KG1 (cell line): ENCODE measurements at regions not wholly inside any gene's neighbourhood (a gene's known extent, or its start where the extent isn't known, plus 50 kb on each side); places are given as distances from the start of the nearest gene placed in this dataset.

Experiments
- DNase-seq: peaks from one replicate; lab custom pipeline; 2025; lab: John Stamatoyannopoulos, UW

DNA sequence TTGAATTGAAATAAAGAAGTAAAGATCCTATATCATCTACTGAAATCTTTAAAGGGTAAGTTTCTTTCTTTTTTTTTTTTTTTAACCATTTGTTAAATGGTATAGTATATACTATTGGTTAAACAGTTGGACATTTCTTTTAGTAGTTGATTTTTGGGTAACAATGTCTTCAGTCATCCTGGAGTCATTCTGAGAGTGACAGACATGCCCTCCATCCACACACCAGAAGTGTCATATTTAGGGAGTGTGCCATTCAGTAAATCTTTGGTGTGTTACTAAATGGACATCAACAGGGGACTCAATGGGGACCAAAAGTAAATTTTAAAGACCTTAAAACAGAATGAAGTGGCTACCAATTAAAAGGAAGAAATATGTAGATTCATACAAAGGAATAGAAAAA is 50.8 kb upstream of the SLC39A10 start:
- DNase-seq = no peak

DNA sequence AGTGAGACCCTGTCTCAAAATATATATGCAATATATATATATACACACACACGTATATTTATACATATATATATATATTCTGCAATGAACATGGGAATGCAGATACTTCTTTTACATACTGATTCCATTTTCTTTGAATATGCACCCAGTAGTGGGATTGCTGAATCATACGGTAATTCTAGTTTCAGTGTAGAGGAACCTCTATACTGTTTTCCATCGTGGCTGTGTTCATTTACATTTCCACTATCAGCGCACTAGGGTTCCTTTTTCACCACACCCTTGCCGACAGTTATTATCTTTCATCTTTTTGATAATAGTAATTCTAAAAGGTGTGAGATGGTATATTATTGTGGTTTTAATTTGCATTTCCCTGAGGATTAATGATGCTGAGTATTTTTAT is 52.3 kb upstream of the SLC39A10 start:
- no peak for DNase-seq

DNA sequence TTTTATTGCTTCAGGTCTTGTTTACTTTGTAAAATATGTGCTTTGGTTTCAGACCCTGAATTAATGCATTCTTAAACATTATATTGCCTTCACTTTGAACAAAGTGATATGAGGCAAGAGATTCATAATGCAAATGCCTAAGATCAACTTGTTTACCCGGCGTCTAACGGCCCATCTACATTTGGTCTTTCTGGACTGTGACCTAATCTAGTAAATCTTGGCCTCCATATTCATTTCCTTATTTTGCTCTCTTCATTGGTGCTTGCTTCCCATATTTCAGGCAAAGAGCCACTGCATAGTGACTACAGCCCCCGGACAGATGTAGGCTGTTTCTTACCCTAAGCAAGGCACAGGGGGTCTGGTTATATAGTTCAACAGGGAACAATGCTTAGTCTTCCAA is 53.0 kb upstream of the SLC39A10 start:
- DNase-seq = no peak

DNA sequence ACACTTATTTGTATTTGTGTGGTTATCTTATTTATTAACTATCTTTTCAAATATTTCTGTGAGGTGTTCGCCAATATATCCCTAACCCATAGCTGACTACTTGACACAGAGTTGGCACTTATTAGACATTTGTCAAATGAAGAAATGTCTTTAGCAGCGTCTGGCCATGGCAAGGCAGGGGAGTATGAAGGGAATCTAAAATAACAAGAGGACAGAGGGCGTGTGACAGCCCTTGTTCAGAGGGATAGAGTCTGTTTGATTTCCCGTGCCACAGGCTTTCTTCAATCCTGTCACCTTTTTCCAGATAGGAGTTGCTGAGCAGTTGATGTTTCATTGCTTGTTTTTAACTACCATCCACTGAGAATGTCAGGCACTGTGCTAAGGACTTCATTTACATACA is 53.6 kb upstream of the SLC39A10 start:
- DNase-seq = no peak

DNA sequence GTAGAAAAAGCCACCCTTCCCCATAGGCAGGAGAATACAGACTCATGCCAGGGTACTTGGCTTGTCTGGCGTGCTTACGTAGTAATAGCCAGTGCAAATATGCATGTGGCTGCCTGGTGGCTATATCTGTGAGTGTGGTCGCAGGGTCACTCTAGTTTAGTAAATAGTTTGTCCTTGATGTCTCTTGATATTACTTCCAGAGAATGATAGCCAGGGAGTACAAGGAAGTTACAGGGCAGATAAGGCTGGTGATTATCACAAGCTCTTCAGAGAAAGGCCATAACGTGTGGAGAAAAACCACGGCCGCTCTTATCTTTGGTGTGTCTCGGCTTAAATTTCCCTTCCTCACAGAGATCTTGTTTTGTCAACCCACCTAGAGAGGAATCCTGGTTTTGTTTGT is 54.3 kb upstream of the SLC39A10 start:
- DNase-seq = no peak

DNA sequence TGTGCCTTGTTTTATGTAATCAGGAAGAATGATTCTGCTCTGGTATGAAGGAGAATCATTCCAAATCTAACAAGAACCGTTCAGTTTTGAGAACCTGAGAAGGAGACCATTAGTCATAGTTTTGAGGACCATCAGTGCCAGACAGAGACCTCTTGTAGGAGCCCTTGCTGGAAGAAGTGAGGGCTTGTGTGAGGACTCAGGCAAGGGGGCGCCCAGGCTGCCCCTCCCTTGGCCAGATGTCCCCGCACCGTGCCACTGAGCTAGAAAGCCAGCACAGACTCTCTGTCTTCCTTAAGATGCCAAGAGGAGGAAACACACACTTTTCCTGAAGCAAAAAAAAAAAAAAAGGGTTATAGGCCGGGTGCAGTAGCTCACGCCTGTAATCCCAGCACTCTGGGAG is 55.7 kb upstream of the SLC39A10 start:
- no peak for DNase-seq

DNA sequence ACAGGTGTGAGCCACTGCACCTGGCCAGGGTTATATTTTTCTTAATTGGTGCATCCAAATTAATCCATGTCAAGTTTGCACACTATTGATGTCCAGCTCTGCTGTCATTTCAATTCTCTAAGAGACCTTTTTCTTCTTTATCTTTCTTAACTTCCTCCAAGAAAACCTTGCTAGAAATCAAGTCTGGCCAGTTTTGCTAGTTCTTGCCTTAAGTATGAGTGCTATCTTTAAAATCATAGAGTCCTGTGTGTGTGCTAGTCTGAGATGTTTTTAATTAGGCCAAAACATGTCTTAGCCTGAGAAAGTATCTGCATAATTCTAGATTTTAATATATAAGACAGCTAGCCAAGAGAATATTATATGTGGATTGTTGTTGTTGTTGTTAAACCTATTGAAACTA is 56.2 kb upstream of the SLC39A10 start:
- no peak for DNase-seq

DNA sequence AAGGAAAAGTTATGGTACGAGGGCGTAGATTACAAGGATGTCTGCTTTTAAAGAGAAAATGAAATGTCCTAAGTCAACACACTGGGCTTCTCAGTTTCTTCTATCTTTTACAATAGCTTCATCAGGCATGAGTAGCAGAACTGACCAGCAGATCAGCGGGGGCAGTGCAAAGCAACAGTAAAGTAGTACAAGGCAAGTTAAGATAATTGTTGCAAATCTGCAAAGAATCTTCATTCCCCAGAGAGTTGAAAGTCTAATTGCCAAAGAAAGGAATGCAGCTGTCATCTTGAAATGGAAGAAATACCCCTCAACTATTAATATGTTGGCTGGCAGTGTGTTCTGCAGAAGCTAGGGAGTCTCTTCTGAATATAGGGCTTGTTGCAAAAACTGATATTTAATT is 60.2 kb upstream of the SLC39A10 start:
- no peak for DNase-seq

DNA sequence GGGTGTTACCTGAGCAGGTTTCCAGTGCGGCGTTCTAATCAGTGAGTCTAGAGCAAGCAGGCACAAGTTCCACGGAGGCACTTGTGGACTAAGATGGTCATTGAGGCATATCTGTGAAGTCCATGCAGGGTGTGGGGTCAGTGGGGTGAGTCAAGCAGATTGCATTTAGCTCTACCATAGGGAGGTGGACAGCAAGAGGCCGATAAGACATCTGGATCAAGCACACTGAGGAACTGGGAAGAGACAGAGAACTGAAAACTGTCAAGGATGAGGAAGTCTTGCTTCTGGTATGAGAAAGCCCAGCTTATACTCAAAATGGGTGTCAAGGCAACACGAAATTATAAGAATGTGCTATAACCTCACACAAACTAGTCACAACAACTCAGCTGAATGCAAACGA is 61.2 kb upstream of the SLC39A10 start:
- no peak for DNase-seq

DNA sequence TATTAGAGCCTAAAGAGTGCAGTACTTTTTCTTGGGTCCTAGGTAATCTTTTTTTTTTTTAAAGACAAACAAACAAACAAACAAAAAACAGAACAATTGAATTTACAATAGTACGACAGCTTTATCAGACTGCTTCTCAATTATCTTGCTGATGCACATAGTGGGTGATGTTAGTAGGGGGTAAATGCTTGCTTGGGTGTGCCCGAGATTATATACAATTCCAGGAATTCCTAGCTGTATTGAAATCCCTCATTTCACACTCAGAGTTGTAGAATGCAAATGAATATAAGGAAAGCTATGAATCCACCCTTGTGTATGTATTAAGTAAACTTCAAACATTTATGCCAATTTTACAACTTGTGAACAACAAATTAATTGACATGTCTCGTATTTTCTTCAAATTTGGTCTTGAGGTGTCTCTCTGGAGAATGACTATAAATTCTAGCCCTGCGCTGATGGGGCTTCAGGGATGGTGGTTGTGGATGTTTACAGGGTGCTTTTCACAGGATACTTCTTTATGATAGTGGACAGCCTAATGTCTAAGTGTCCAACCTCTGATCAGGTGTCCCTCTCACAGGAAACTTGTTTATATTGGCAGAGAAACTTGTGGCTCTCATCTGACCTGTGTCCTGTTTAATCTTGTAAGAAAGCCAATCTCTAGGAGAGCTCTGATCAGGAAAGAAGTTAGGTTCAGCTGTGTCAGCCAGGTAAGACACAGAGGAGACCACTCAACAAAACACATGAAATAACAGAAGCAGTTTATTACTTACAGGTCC is 61.9 kb upstream of the SLC39A10 start:
- DNase-seq = no peak

DNA sequence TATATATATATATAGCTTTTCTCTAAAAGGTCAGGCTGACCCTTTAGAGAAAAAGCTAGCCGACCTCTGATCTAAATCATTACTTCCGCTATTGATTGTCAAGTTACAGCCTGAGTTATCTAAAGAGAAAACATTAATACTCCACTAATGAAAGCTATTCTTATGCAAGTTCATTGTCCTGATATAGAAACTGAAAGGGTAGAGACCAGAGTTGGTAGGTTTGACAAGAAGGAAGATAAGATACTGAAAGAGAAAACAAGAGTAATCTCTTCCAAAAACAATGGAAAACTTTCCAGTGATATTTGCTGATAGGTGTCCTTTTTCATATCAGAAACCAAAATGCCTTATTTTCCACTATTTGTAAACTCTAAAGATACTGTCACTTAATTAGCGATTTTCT is 62.8 kb upstream of the SLC39A10 start:
- no peak for DNase-seq

DNA sequence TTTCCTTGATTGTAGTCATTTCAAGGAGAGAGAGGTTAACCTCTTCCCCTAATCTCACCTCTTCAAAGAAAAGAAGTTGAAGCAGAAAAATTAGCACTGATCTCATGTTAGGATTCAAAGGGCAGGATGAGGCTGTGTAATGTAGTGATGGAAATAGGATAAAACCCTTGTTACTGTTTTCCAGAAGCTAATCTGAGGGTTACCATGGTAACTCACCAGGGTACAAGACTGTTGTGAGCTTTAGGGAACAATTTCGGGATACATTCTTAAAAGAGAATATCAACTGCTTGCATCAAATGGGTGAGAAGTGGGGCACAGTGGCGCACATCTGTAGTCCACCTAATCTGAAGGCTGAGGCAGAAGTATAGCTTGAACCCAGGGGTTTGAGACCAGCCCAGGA is 64.9 kb upstream of the SLC39A10 start:
- DNase-seq = no peak

DNA sequence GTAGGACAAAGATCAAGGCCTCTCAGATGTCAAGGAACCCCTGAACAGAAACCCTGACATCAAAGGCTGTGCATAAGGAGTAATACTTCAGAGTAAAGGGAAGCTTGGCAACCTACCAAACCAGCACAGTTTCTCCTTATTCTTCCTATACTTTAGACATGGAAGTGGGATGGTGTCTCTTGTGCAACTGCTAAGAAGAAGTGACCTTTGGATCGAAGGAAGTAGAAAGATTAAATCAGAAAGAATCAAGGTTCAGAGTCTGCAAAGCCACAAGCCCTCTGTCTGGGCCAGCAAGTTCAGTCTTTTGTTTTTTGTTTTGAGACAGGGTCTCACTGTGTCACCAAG is 66.2 kb upstream of the SLC39A10 start:
- no peak for DNase-seq

DNA sequence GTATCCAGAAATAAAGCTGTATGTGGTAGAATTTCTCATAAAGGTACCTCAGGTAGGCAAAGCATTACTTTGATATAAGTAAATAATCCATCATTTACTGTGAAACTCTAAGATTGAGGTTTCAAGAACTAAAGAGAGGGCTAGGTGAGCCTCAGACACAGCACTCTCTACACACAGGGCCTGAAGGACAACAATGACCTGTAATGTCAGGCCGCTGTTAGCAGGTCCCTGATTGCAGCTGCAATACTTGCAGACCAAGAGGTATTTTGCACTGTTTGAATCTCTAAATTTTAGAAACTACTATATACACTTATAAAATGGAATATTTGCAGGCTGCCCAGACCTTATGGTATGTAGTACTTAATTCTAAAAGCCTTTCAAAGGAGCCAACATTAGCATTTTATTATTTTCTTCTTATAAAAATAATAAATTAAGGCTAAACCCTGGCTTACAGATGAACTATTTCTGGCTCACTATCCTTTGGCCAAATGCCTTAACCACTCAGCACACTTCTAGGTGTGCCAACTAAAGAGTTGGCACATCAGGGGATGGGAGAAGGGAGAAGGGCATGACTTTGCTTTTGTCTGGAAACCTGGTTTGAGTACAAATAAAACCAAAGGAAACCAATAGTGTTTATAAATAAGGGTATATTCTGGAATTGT is 66.7 kb upstream of the SLC39A10 start:
- no peak for DNase-seq

DNA sequence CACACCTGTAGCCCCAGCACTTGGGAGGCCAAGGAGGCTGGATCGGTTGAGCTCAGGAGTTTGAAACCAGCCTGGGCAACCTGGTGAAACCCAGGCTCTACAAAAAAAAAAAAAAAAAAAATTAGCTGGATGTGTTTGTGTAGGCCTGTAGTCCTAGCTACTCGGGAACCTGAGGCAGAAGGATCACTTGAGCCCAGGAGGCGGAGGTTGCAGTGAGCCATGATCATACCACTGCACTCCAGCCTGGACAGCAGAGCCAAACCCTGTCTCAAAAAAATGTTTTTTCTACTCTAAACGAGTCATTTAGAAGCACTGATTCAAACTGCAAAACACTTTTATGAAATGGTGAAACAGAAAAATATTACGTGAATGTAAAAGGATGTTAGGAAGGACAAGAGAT is 69.1 kb upstream of the SLC39A10 start:
- DNase-seq = no peak

DNA sequence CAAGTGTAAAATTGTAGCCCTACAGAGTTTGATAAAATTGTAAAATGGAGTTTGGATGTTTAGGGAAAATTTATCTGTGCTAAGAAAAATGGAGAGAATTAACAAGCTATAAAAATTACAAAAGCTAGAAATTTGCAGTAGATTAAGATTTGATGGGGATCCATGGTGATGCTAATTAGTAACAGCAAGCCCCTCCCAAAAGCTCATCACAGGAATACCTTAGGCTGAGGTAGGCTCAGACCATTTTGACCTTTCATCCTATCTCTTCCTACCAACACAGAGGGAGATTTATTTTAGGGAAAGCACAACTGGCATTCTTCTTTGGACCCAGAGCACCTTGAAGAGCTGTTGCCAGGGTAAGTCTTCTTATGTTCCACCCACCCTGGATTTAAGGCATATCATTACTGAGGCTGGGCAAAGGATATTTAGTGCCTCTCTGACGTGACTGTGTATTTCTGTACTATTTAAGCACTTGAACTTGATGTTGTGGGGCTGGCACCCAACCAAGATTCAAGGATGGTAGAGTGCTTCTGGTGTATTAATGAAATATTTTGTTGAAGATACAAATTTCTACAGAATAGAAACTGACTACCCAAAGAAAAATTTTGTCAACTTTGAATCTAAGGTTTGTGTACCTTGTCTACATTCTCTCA is 70.8 kb upstream of the SLC39A10 start:
- DNase-seq = no peak

DNA sequence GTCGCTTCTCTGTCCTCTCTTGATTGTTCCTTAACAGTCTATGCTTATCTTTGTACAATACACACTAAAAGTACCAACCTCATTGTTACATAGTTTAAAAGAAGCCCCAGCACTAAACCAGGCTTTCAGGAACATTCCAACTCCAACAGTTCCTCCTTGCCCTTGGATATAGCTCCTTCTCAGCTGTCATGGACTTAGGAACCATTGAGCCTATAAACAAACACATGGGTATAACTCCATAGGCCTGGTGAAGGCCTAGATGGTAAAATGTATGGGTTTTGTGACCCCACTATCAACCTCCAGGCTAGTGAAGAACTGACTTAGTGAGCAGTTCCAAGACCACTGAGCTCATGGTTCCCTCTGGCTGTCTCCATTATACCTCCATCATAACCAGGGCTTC is 74.8 kb upstream of the SLC39A10 start:
- no peak for DNase-seq

DNA sequence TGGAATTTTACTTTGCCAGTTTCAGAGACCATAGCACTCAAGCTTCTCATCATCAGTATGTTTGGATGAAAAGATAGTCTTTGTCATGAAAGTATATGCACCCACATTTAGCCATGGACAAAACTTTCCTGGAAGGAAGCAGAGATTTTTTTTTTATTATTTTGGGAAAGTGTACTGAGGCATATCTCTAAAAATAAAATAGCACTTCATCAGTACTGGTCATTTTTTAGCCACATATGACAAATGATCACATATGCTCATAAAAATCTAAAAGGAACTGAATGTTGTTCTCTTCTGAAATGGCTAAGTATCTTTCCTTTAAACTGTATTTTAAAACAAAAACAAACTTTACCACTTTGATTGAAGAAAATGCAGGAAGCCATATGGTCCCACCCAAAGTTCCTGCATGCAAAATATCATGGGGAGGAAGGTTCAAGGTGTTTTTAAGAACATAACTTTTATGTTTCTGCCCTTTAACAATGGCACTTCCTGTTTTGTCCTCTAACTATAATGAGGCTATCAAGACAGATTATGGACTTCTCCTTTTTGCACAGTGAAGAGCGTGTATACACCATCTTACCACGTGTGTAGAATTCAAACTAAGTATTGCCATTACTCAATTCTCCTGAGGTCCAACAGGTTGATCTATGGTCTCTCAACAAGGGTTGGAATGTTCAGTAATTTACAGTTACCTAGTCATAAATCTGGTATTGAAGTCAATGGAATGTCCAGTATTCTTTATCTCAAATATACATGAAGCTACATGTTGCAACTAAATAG is 77.1 kb upstream of the SLC39A10 start:
- peak; percentile 35 for DNase-seq

DNA sequence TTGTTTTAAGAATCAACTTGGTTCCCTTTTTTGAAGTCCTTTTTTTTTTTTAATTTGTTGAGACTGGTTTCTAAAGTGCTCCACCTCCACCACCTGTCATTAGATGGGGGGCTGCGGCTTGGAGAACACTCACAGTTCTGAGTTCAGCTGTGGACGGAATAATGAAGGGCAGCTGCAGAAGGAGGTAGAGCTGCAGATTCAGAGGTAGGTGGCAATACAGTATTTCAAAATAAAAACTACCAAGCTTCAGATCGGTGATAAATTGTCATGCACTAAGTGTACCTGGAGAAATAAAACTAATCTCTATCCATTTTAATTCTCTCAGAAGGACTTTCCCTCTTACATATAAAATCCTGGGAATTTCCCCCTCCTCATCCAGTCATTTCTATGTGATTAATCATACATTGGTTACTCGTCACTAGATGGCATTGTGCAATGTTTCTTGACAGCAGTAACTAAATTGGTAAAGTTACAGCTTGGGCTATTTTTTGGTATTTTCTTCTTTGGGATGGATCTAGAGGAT is 81.1 kb upstream of the SLC39A10 start:
- DNase-seq = peak; percentile 17

DNA sequence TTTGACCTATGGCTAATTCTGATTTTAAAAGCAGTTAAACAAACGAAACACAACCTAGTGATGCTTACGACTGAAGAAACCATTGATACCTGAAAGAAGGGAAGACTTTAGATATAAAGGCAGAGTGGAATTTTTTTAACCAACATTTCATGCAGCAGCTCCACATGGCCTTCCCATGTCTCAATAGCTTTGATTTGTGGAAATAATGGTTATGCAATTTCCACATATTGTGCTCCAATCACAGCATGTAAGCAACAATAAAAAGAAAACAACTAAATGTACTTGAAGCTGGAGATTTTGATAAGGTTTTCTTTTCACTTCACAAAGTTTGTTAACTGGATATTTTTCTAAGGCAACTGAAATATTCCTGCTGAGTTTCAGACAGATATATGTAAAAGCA is 82.0 kb upstream of the SLC39A10 start:
- DNase-seq = no peak

DNA sequence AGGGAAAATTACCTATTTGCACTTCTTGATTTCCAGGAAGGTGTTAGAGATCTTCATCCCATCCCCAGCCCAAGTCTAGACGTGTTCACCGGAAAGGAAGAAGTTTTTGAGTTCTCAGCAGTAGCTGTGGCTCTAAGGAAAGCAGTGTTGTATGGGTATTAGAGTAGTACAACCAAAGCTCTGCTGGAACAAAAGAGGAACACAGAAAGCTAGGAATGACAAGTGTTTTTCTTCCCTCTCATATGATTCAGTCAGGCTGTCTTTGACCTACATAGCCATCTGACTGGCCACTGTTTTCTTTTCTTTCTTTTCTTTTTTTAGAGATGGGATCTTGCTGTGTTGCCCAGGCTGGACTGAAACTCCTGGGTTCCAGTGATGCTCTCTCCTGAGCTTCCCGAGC is 82.7 kb upstream of the SLC39A10 start:
- no peak for DNase-seq

DNA sequence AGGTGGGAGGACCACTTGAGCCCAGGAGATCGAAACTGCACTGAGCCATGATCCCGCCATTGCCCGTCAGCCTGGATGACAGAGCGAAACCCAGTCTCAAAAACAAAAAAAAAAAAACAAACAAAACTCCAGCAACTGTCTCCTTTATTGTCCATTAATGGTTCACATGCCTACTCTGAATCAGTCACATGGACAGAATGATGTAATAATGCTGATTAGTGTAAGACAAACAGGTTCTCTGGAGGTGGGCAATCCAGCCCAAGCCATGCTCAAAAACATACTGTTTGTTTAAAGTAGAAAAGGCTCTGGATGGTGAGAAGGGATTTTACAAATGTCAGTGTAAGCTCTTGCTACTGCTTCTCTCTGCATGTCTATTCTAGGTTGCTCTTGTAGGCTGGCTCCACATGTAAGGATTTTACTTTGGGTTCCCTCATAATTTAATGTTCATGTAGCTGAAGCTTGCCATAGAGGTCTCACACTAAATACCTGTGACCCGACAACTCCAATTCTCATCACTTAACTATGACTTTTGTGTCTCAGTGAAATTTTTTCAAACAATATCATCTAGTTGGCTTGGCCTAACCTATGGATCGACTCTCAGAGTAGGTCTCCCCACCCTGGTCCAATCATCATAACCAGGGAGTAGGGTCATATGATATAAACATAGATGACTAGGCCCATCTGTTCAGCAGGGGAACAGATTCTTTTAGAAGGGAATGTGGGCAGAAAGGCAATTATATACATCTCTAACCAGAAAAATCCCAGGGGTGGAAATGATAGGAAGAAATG is 83.9 kb upstream of the SLC39A10 start:
- no peak for DNase-seq
